22Rv1 (cell line): ENCODE measurements at regions not wholly inside any gene's neighbourhood (a gene's known extent, or its start where the extent isn't known, plus 50 kb on each side); places are given as distances from the start of the nearest gene placed in this dataset.

Experiments used
- CTCF ChIP-seq: fragments of 450-650 bp; IDR thresholded peaks from 2 replicates; pipeline ENCODE4 v1.5.1; 2017; ENCODE audit warnings: mild to moderate bottlenecking
- ZFX ChIP-seq: fragments of 450-650 bp; IDR thresholded peaks from 2 replicates; pipeline ENCODE4 v1.6.1; 2017; ENCODE audit warnings: antibody characterized with exemption, borderline replicate concordance

DNA sequence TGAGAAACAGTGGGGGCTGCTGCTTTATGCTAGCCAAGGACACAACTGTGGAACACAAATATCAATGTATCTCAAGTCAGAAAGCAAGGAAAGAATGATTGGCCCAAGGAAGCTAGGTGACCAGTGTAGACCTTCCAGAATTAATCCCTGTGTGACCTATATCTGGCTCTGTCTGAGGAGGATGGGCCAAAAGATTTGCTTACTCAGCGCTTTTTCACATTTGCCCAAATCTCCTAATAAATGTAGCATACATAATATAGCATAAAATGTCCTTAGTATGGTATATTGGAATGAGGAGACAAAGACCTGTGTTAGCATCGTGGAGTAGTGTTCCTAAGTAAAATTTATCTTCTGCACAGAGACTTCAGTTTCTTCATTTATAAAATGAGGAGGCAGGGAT, 66.7 kb upstream of the NT5C1B start:
- TF ChIP-seq CTCF (no peak), ZFX (no peak)
